H1 (cell line): ENCODE measurements at regions not wholly inside any gene's neighbourhood (a gene's known extent, or its start where the extent isn't known, plus 50 kb on each side); places are given as distances from the start of the nearest gene placed in this dataset.

ENCODE experiments used
- CTCF ChIA-PET: fragments of 300-600 bp; sonication (Branson Sonifier 250); formaldehyde crosslinking; loops from one replicate; lab custom pipeline; 2021; ENCODE audit not compliant: partially characterized antibody; lab: Charles Lee
- POLR2A ChIA-PET: fragments of 300-600 bp; sonication (Branson Sonifier 250); formaldehyde crosslinking; loops from one replicate; lab custom pipeline; 2021; ENCODE audit warnings: inconsistent platforms; ENCODE audit not compliant: partially characterized antibody; lab: Charles Lee
- DNase-seq, 2 experiments: peaks; one replicate each; pipeline versions ENCODE4 v3.0.0 to v3.0.0-alpha.2; 2010 to 2022; ENCODE audit warnings: low spot score in 2 of 2, low read depth in 1 of 2, mixed read lengths in 1 of 2
- FAIRE-seq: peaks from 2 replicates; lab custom pipeline; 2011; peaks lifted over from hg19 to GRCh38; lab: Jason Lieb, UNC
- H2AFZ ChIP-seq: 2 replicates; pipeline ENCODE4 v1.8.1; 2012; ENCODE audit warnings: low read length, inconsistent platforms
- H2AK5ac ChIP-seq: 2 replicates; pipeline ENCODE4 v1.6.1; 2013; ENCODE audit warnings: low read depth, low read length
- H2BK120ac ChIP-seq: replicated peaks from 2 replicates; pipeline ENCODE3; 2013; ENCODE audit warnings: low read depth, low read length, inconsistent platforms
- H2BK12ac ChIP-seq: 2 replicates; pipeline ENCODE4 v1.6.1; 2013; ENCODE audit warnings: low read depth, low read length
- H2BK15ac ChIP-seq: 2 replicates; pipeline ENCODE4 v1.6.1; 2013; ENCODE audit warnings: low read length
- H2BK20ac ChIP-seq: 2 replicates; pipeline ENCODE4 v1.6.1; 2013; ENCODE audit warnings: low read length
- H2BK5ac ChIP-seq: 2 replicates; pipeline ENCODE4 v1.6.1; 2013; ENCODE audit warnings: low read depth, low read length
- H3K14ac ChIP-seq: 2 replicates; pipeline ENCODE4 v1.6.1; 2013; ENCODE audit warnings: inconsistent platforms; ENCODE audit not compliant: insufficient read length
- H3K18ac ChIP-seq: 2 replicates; pipeline ENCODE4 v1.6.1; 2013; ENCODE audit warnings: low read length; ENCODE audit errors: extremely low read depth
- H3K23ac ChIP-seq: 2 replicates; pipeline ENCODE4 v1.6.1; 2013; ENCODE audit warnings: inconsistent platforms; ENCODE audit not compliant: insufficient read length
- H3K23me2 ChIP-seq: 2 replicates; pipeline ENCODE4 v1.6.1; 2013; ENCODE audit warnings: low read depth, low read length
- H3K27ac ChIP-seq: 2 replicates; pipeline ENCODE4 v1.6.1; 2011; ENCODE audit warnings: low read depth, low read length, inconsistent platforms
- H3K27me3 ChIP-seq, 4 experiments: replicated peaks in 1 of 4; 1 replicate in 1 of 4; 2 replicates in 3 of 4; pipeline versions ENCODE4 v1.6.1 to v1.8.1; 2011 to 2013; ENCODE audit warnings: low read length in 3 of 4, mild to moderate bottlenecking in 3 of 4, inconsistent platforms in 2 of 4, mixed read lengths in 2 of 4, moderate library complexity in 1 of 4; ENCODE audit not compliant: control insufficient read depth in 3 of 4, insufficient read depth in 3 of 4; ENCODE audit errors: extremely low read depth in 1 of 4
- H3K36me3 ChIP-seq, 4 experiments: 2 replicates each; pipeline versions ENCODE4 v1.6.1 to v1.8.1; 2011 to 2013; ENCODE audit warnings: mild to moderate bottlenecking in 4 of 4, low read length in 3 of 4, moderate library complexity in 2 of 4, control low read depth in 1 of 4, inconsistent platforms in 1 of 4; ENCODE audit not compliant: insufficient read depth in 4 of 4, control insufficient read depth in 2 of 4
- H3K4ac ChIP-seq: replicated peaks from 2 replicates; pipeline ENCODE3; 2013; ENCODE audit warnings: low read length, low read depth, mixed read lengths, inconsistent platforms; ENCODE audit not compliant: insufficient read length
- H3K4me1 ChIP-seq, 4 experiments: replicated peaks in 1 of 4; 1 replicate in 1 of 4; 2 replicates in 3 of 4; pipeline versions ENCODE4 v1.6.1 to v1.8.1; 2011 to 2013; ENCODE audit warnings: low read length in 3 of 4, inconsistent platforms in 2 of 4, mixed read lengths in 1 of 4; ENCODE audit not compliant: insufficient read depth in 4 of 4, control insufficient read depth in 3 of 4
- H3K4me2 ChIP-seq, 2 experiments: 2 replicates each; pipeline versions ENCODE4 v1.6.1 to v1.8.1; 2011 to 2013; ENCODE audit warnings: low read depth in 2 of 2, low read length in 2 of 2, control low read depth in 1 of 2, inconsistent platforms in 1 of 2, mild to moderate bottlenecking in 1 of 2; ENCODE audit not compliant: insufficient read depth in 1 of 2
- H3K4me3 ChIP-seq, 4 experiments: fragments of 200-600, 300-600 bp in 1 of 4; sonication (generic), shearing (Covaris generic), sonication (Bioruptor Twin) in 1 of 4; 2 replicates each; pipeline versions ENCODE4 v1.5.1 to v1.8.1; 2011 to 2016; ENCODE audit warnings: low read length in 4 of 4, low read depth in 3 of 4, control low read depth in 2 of 4, inconsistent platforms in 2 of 4, mild to moderate bottlenecking in 2 of 4, mixed read lengths in 1 of 4, moderate library complexity in 1 of 4; ENCODE audit not compliant: insufficient read depth in 2 of 4; ENCODE audit errors: extremely low read depth in 1 of 4
- H3K56ac ChIP-seq: replicated peaks from 2 replicates; pipeline ENCODE3; 2013; ENCODE audit warnings: low read depth, mild to moderate bottlenecking, mixed read lengths, low read length, inconsistent platforms; ENCODE audit not compliant: insufficient read length
- H3K79me1 ChIP-seq: 2 replicates; pipeline ENCODE4 v1.6.1; 2013; ENCODE audit warnings: low read depth, low read length, control low read depth
- H3K79me2 ChIP-seq, 2 experiments: 2 replicates each; pipeline versions ENCODE4 v1.6.1 to v1.8.1; 2012 to 2013; ENCODE audit warnings: low read length in 2 of 2, mild to moderate bottlenecking in 2 of 2, inconsistent platforms in 1 of 2; ENCODE audit not compliant: insufficient read depth in 2 of 2, control insufficient read depth in 1 of 2
- H3K9ac ChIP-seq, 4 experiments: replicated peaks in 1 of 4; 1 replicate in 1 of 4; 2 replicates in 3 of 4; pipeline versions ENCODE4 v1.6.1 to v1.8.1; 2011 to 2013; ENCODE audit warnings: low read depth in 3 of 4, low read length in 3 of 4, control low read depth in 2 of 4, mild to moderate bottlenecking in 2 of 4, moderate library complexity in 2 of 4, inconsistent platforms in 1 of 4; ENCODE audit errors: extremely low read depth in 1 of 4
- H3K9me3 ChIP-seq, 2 experiments: 2 replicates each; pipeline versions ENCODE4 v1.6.1 to v1.8.1; 2012 to 2013; ENCODE audit warnings: mild to moderate bottlenecking in 2 of 2, moderate library complexity in 2 of 2, control low read depth in 1 of 2, inconsistent platforms in 1 of 2, low read depth in 1 of 2, low read length in 1 of 2, mixed read lengths in 1 of 2; ENCODE audit not compliant: insufficient read depth in 2 of 2
- H4K20me1 ChIP-seq, 2 experiments: replicated peaks in 1 of 2; 2 replicates each; pipeline versions ENCODE3 to v1.8.1; 2011 to 2013; ENCODE audit warnings: inconsistent platforms in 2 of 2, low read length in 2 of 2, mild to moderate bottlenecking in 1 of 2; ENCODE audit not compliant: insufficient read depth in 2 of 2, control insufficient read depth in 1 of 2
- H4K5ac ChIP-seq: 2 replicates; pipeline ENCODE4 v1.6.1; 2013; ENCODE audit warnings: low read length, low read depth, mixed read lengths, inconsistent platforms; ENCODE audit not compliant: insufficient read length
- H4K8ac ChIP-seq: 2 replicates; pipeline ENCODE4 v1.8.0; 2013; ENCODE audit warnings: mild to moderate bottlenecking, moderate library complexity, low read length, inconsistent platforms; ENCODE audit not compliant: insufficient read depth; ENCODE audit errors: extremely low read depth
- H4K91ac ChIP-seq: replicated peaks from 2 replicates; pipeline ENCODE3; 2013; ENCODE audit warnings: low read length, mixed read lengths, inconsistent platforms; ENCODE audit not compliant: insufficient read length
- CHD2 ChIP-seq: IDR thresholded peaks from 2 replicates; pipeline ENCODE4 v1.6.1; 2012; ENCODE audit warnings: low read length, improper control_type of control experiment
- EZH2 ChIP-seq: fragments of 200-600 bp; sonication (generic); IDR thresholded peaks from 2 replicates; pipeline ENCODE4 v1.7.1; 2012; ENCODE audit warnings: low read depth, mild to moderate bottlenecking, moderate library complexity, low read length, inconsistent platforms; ENCODE audit not compliant: severe bottlenecking
- GTF2F1 ChIP-seq: IDR thresholded peaks from 2 replicates; pipeline ENCODE4 v1.6.1; 2012; ENCODE audit warnings: low read depth, low read length, improper control_type of control experiment, borderline replicate concordance
- JUN ChIP-seq: IDR thresholded peaks from 2 replicates; pipeline ENCODE4 v1.6.1; 2011; ENCODE audit warnings: low read depth, mild to moderate bottlenecking, improper control_type of control experiment, low read length
- JUND ChIP-seq: IDR thresholded peaks from 2 replicates; pipeline ENCODE4 v1.6.1; 2011; ENCODE audit warnings: mild to moderate bottlenecking, improper control_type of control experiment, low read length
- KDM5A ChIP-seq: fragments of 200-600 bp; IDR thresholded peaks from 2 replicates; pipeline ENCODE4 v1.7.1; 2012; ENCODE audit warnings: mild to moderate bottlenecking, low read length, inconsistent platforms, mixed read lengths
- RAD21 ChIP-seq, 2 experiments: IDR thresholded peaks in 1 of 2; conservative IDR thresholded peaks in 1 of 2; 2 replicates each; pipeline ENCODE4 v1.6.1; 2011; ENCODE audit warnings: low read depth in 2 of 2, low read length in 2 of 2, improper control_type of control experiment in 1 of 2, inconsistent platforms in 1 of 2, mild to moderate bottlenecking in 1 of 2, moderate library complexity in 1 of 2
- RBBP5 ChIP-seq: IDR thresholded peaks from 2 replicates; pipeline ENCODE4 v1.7.1; 2012; ENCODE audit warnings: low read depth, mild to moderate bottlenecking, inconsistent platforms, low read length, moderate library complexity, borderline replicate concordance
- SIRT6 ChIP-seq: IDR thresholded peaks from one replicate; pipeline ENCODE4 v1.7.1; 2012; ENCODE audit warnings: low read length, inconsistent platforms
- SUZ12 ChIP-seq: fragments of 200-600 bp; sonication (generic); IDR thresholded peaks from 2 replicates; pipeline ENCODE4 v1.6.1; 2012; ENCODE audit warnings: mild to moderate bottlenecking, inconsistent platforms, low read length, moderate library complexity, mixed read lengths
- USF2 ChIP-seq: IDR thresholded peaks from 2 replicates; pipeline ENCODE4 v1.6.1; 2011; ENCODE audit warnings: low read length, improper control_type of control experiment
- ZNF274 ChIP-seq: IDR thresholded peaks from 2 replicates; pipeline ENCODE4 v1.7.0; 2012; ENCODE audit warnings: low read length, borderline replicate concordance; ENCODE audit errors: extremely low read depth
- WGBS, 2 experiments: shearing (Covaris generic) in 1 of 2; methylation state at CpG; one replicate each; pipeline versions ENCODE4 v1.1.6 to v1.1.7; 2013 to 2015; ENCODE audit warnings: low lambda C conversion rate in 2 of 2, mixed read lengths in 2 of 2, inconsistent platforms in 1 of 2, low coverage in 1 of 2, missing lambda C conversion rate in 1 of 2; ENCODE audit not compliant: insufficient replicate concordance in 2 of 2, insufficient coverage in 1 of 2, insufficient read length in 1 of 2; ENCODE audit errors: extremely low coverage in 1 of 2, missing lambda C conversion rate in 1 of 2; 5-methylcytosine and 5-hydroxymethylcytosine counted together

GRCh38 chr11:12618743-12619540 lies 55.3 kb upstream of the TEAD1 start:
- no peak overlapping the region for H2BK15ac ChIP-seq
- WGBS, 2 experiments: 97% methylated on average over 2 of the region's 2 CpGs; no CpG with 5 or more reads in 1 of the 2 experiments
- TF ChIP-seq SIRT6: no peak
- no peak for TF ChIP-seq GTF2F1
- no peak for TF ChIP-seq RBBP5
- no peak for TF ChIP-seq ZNF274
- TF ChIP-seq JUN: no peak
- TF ChIP-seq USF2: no peak
- TF ChIP-seq KDM5A: no peak
- no peak for TF ChIP-seq SUZ12
- TF ChIP-seq EZH2: no peak
- no peak for TF ChIP-seq CHD2
- TF ChIP-seq RAD21 (IDR thresholded peaks at IDR 0.05 in 1 of 2, conservative IDR thresholded peaks at IDR 0.05 in 1 of 2; ENCODE audit: low read depth in 2 of 2, low read length in 2 of 2): no peak
- TF ChIP-seq JUND: no peak

More at GRCh38 chr11:12618743-12619540, 55.3 kb upstream of the TEAD1 start:
- Histone ChIP-seq H3K56ac (no peak overlapping the region), H4K20me1 (no peaks in the 10 kb centered on the region), H3K36me3 (no peaks in the 10 kb centered on the region), H3K27me3 (no peaks in the 10 kb centered on the region), H3K79me1 (no peaks in the 10 kb centered on the region), H3K4me2 (no peak overlapping the region), H3K4me1 (no peaks in the 10 kb centered on the region), H3K9ac (no peak overlapping the region), H3K18ac (no peak overlapping the region), H2BK20ac (no peak overlapping the region), H3K23me2 (no peaks in the 10 kb centered on the region), H2AFZ (no peak overlapping the region), H4K5ac (no peak overlapping the region), H3K27ac (no peak overlapping the region), H4K91ac (no peak overlapping the region), H4K8ac (no peak overlapping the region), H3K79me2 (no peaks in the 10 kb centered on the region), H3K4me3 (no peak overlapping the region), H2BK5ac (no peak overlapping the region), H3K23ac (no peak overlapping the region), H2BK12ac (no peak overlapping the region), H3K4ac (no peak overlapping the region), H2AK5ac (no peak overlapping the region), H3K9me3 (peaks cover 0 to 2% of the 10 kb centered on the region in 2 experiments; a peak in 1 of 4 replicates), H3K14ac (no peak overlapping the region), H2BK120ac (no peak overlapping the region)
- CTCF ChIA-PET: interaction anchor here (0.8 to 2.5 kb wide), 3 partner anchors 8 to 217 kb away, joined by 3 to 8 read pairs (median 3); no protein-coding TSS in a partner anchor
- FAIRE-seq (no peak), DNase-seq (no peak)
- POLR2A ChIA-PET: no interaction called here
